Panc1 (cell line): ENCODE measurements at regions not wholly inside any gene's neighbourhood (a gene's known extent, or its start where the extent isn't known, plus 50 kb on each side); places are given as distances from the start of the nearest gene placed in this dataset.

Source experiments
- ATAC-seq: fragments of 200-7000 bp; cut with Tn5 transposase; 2 replicates; pipeline ENCODE4 v1.9.1; 2020; ENCODE audit warnings: mild to moderate bottlenecking, moderate library complexity
- BruUV-seq: library from RNA; stranded (reverse); fragments of 400-500 nt; replicated peaks from 2 replicates; lab custom pipeline; 2021; lab: Mats Ljungman, UMichigan
- CTCF ChIA-PET: fragments of 300-600 bp; sonication (Branson Sonifier 250); formaldehyde crosslinking; loops from one replicate; lab custom pipeline; 2022; ENCODE audit warnings: antibody characterized with exemption; lab: Charles Lee
- POLR2A ChIA-PET: fragments of 300-600 bp; sonication (Branson Sonifier 250); formaldehyde crosslinking; loops from one replicate; lab custom pipeline; 2022; ENCODE audit warnings: antibody characterized with exemption; lab: Charles Lee
- DNase-seq: peaks from one replicate; pipeline ENCODE4 v3.0.0-alpha.2; 2010; ENCODE audit warnings: low read depth, low spot score
- H3K27ac ChIP-seq: 2 replicates; pipeline ENCODE4 v1.5.1; 2011; ENCODE audit warnings: mild to moderate bottlenecking, low read length, inconsistent platforms
- H3K27me3 ChIP-seq: fragments of 200-500 bp; sonication (Bioruptor generic); 2 replicates; pipeline ENCODE4 v1.6.0; 2014; ENCODE audit warnings: low read length, inconsistent platforms; ENCODE audit not compliant: control insufficient read depth, insufficient read depth
- H3K36me3 ChIP-seq: fragments of 200-500 bp; sonication (Bioruptor generic); 2 replicates; pipeline ENCODE4 v1.5.1; 2014; ENCODE audit warnings: inconsistent platforms, mild to moderate bottlenecking, low read length, moderate library complexity; ENCODE audit not compliant: control insufficient read depth, insufficient read depth
- H3K4me1 ChIP-seq: 2 replicates; pipeline ENCODE4 v1.5.1; 2011; ENCODE audit warnings: inconsistent platforms, mild to moderate bottlenecking, low read length, moderate library complexity; ENCODE audit not compliant: control insufficient read depth, insufficient read depth
- H3K4me3 ChIP-seq, 2 experiments: 2 replicates each; pipeline ENCODE4 v1.5.1; 2011 to 2012; ENCODE audit warnings: low read depth in 2 of 2, low read length in 2 of 2, mild to moderate bottlenecking in 2 of 2, inconsistent platforms in 1 of 2, moderate library complexity in 1 of 2
- H3K9me3 ChIP-seq: fragments of 200-500 bp; sonication (Bioruptor generic); 2 replicates; pipeline ENCODE4 v1.5.1; 2014; ENCODE audit warnings: low read depth, mild to moderate bottlenecking, inconsistent platforms, low read length, moderate library complexity; ENCODE audit not compliant: control insufficient read depth, insufficient read depth
- POLR2AphosphoS5 ChIP-seq: IDR thresholded peaks from 2 replicates; pipeline ENCODE4 v1.6.1; 2012; ENCODE audit warnings: mild to moderate bottlenecking, low read depth, low read length, moderate library complexity
- SIN3A ChIP-seq: IDR thresholded peaks from 2 replicates; pipeline ENCODE4 v1.6.1; 2012; ENCODE audit warnings: low read depth, mild to moderate bottlenecking, low read length, moderate library complexity, borderline replicate concordance; ENCODE audit not compliant: insufficient read depth
- TCF7L2 ChIP-seq: IDR thresholded peaks from 2 replicates; pipeline ENCODE4 v1.6.1; 2011; ENCODE audit warnings: mild to moderate bottlenecking, low read depth, low read length, inconsistent platforms
- in situ Hi-C: cut with HindIII; loops from 2 replicates; pipeline ENCODE4 v1.10.0; 2016; ENCODE audit warnings: low sequenced_read_pairs, low pct_unique_long_range_greater_than_20kb
- intact Hi-C: fragments of 100-400 bp; cut with micrococcal nuclease; formaldehyde crosslinking; loops from one replicate; pipeline ENCODE4 v1.10.0; 2022; ENCODE audit not compliant: unreplicated experiment
- TF ChIP-seq, protein P1 (sequence below), 2 experiments: IDR thresholded peaks; 2 replicates each; pipeline ENCODE4 v1.6.1; 2011 to 2012; ENCODE audit warnings: low read depth in 2 of 2, control low read depth in 1 of 2, low read length in 1 of 2, mild to moderate bottlenecking in 1 of 2, moderate library complexity in 1 of 2; ENCODE audit not compliant: insufficient read depth in 1 of 2
- TF ChIP-seq, protein P2 (sequence below): fragments of 450-650 bp; IDR thresholded peaks from 2 replicates; pipeline ENCODE4 v1.5.1; 2017; ENCODE audit warnings: mild to moderate bottlenecking

GRCh38 chr12:132380641-132381040, 51.3 kb upstream of the GALNT9 start:
- intact Hi-C loops (loop anchor here (10.0 kb wide), 1 partner anchor 96 kb away; no protein-coding TSS in a partner anchor), in situ Hi-C loops (no loop called here)
- DNase-seq: no peak
- Histone ChIP-seq H3K27ac (no peak overlapping the region), H3K9me3 (no peaks in the 10 kb centered on the region), H3K36me3 (no peaks in the 10 kb centered on the region), H3K27me3 (peaks cover 32% of the 10 kb centered on the region), H3K4me1 (no peaks in the 10 kb centered on the region), H3K4me3 (no peak overlapping the region)
- TF ChIP-seq POLR2AphosphoS5 (no peak), SIN3A (no peak)
- TF ChIP-seq, protein P1, sequence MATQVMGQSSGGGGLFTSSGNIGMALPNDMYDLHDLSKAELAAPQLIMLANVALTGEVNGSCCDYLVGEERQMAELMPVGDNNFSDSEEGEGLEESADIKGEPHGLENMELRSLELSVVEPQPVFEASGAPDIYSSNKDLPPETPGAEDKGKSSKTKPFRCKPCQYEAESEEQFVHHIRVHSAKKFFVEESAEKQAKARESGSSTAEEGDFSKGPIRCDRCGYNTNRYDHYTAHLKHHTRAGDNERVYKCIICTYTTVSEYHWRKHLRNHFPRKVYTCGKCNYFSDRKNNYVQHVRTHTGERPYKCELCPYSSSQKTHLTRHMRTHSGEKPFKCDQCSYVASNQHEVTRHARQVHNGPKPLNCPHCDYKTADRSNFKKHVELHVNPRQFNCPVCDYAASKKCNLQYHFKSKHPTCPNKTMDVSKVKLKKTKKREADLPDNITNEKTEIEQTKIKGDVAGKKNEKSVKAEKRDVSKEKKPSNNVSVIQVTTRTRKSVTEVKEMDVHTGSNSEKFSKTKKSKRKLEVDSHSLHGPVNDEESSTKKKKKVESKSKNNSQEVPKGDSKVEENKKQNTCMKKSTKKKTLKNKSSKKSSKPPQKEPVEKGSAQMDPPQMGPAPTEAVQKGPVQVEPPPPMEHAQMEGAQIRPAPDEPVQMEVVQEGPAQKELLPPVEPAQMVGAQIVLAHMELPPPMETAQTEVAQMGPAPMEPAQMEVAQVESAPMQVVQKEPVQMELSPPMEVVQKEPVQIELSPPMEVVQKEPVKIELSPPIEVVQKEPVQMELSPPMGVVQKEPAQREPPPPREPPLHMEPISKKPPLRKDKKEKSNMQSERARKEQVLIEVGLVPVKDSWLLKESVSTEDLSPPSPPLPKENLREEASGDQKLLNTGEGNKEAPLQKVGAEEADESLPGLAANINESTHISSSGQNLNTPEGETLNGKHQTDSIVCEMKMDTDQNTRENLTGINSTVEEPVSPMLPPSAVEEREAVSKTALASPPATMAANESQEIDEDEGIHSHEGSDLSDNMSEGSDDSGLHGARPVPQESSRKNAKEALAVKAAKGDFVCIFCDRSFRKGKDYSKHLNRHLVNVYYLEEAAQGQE (IDR thresholded peaks at IDR 0.05; ENCODE audit: insufficient read depth in 1 of 2, low read depth in 2 of 2, low read length in 1 of 2): no peak
- BruUV-seq: no TSS peak
- no peak for ATAC-seq
- ChIA-PET POLR2A (no interaction called here), CTCF (no interaction called here)

- H3K36me3 ChIP-seq: no peaks in the 10 kb centered on the region
- in situ Hi-C loops: no loop called here
- no peak for TF ChIP-seq POLR2AphosphoS5
- DNase-seq: no peak
- intact Hi-C loops: loop anchor here (10.0 kb wide), 1 partner anchor 95 kb away; no protein-coding TSS in a partner anchor
- POLR2A ChIA-PET: no interaction called here
- no TSS peak for BruUV-seq
- H3K4me1 ChIP-seq: no peaks in the 10 kb centered on the region
- H3K27me3 ChIP-seq: peaks cover 26% of the 10 kb centered on the region
- CTCF ChIA-PET: interaction anchor here (0.8 kb wide), 1 partner anchor 127 kb away, joined by 12 read pairs; no protein-coding TSS in a partner anchor
- H3K9me3 ChIP-seq: no peaks in the 10 kb centered on the region
- no peak overlapping the region for H3K27ac ChIP-seq
- no peak for ATAC-seq
- no peak overlapping the region for H3K4me3 ChIP-seq
Measured at GRCh38 chr12:132379996-132380395, 50.6 kb upstream of the GALNT9 start.

- in situ Hi-C loops: no loop called here
- no peaks in the 10 kb centered on the region for H3K36me3 ChIP-seq
- CTCF ChIA-PET: interaction anchor here (0.8 kb wide), 1 partner anchor 127 kb away, joined by 12 read pairs; no protein-coding TSS in a partner anchor
- POLR2A ChIA-PET: no interaction called here
- ATAC-seq (no peak), DNase-seq (no peak)
- peaks cover 25% of the 10 kb centered on the region for H3K27me3 ChIP-seq
- H3K27ac ChIP-seq: no peak overlapping the region
- H3K4me3 ChIP-seq: no peak overlapping the region
- intact Hi-C loops: no loop called here
- BruUV-seq: no TSS peak
- H3K9me3 ChIP-seq: no peaks in the 10 kb centered on the region
- TF ChIP-seq TCF7L2: no peak
- TF ChIP-seq SIN3A: no peak
- TF ChIP-seq, protein P1 (IDR thresholded peaks at IDR 0.05; ENCODE audit: insufficient read depth in 1 of 2, low read depth in 2 of 2, low read length in 1 of 2): no peak
- TF ChIP-seq POLR2AphosphoS5: no peak
- TF ChIP-seq, protein P2, sequence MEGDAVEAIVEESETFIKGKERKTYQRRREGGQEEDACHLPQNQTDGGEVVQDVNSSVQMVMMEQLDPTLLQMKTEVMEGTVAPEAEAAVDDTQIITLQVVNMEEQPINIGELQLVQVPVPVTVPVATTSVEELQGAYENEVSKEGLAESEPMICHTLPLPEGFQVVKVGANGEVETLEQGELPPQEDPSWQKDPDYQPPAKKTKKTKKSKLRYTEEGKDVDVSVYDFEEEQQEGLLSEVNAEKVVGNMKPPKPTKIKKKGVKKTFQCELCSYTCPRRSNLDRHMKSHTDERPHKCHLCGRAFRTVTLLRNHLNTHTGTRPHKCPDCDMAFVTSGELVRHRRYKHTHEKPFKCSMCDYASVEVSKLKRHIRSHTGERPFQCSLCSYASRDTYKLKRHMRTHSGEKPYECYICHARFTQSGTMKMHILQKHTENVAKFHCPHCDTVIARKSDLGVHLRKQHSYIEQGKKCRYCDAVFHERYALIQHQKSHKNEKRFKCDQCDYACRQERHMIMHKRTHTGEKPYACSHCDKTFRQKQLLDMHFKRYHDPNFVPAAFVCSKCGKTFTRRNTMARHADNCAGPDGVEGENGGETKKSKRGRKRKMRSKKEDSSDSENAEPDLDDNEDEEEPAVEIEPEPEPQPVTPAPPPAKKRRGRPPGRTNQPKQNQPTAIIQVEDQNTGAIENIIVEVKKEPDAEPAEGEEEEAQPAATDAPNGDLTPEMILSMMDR: no peak
- no peaks in the 10 kb centered on the region for H3K4me1 ChIP-seq
Measured at GRCh38 chr12:132379576-132379975, 50.2 kb upstream of the GALNT9 start.
